DMS153 treated with DMSO at 0.1 percent for 48 hours (cell line): ENCODE measurements at regions not wholly inside any gene's neighbourhood (a gene's known extent, or its start where the extent isn't known, plus 50 kb on each side); places are given as distances from the start of the nearest gene placed in this dataset.
"Not testable (repeated sequence)": the region's sequence is repeated elsewhere in the genome, so short reads cannot be mapped to it uniquely, and the experiment has no call there.

Source experiments
- DNase-seq: peaks from one replicate; lab custom pipeline; 2025; ENCODE audit not compliant: unreplicated experiment; lab: John Stamatoyannopoulos, UW

- no peak for DNase-seq
These were observed 409.6 kb downstream of the NSUN3 start for GRCh38 chr3:94472511-94472910.

GRCh38 chr3:94481226-94481898 lies 418.5 kb downstream of the NSUN3 start:
- no peak for DNase-seq

- no peak for DNase-seq
These were observed 419.8 kb downstream of the NSUN3 start for GRCh38 chr3:94482686-94483085.

GRCh38 chr3:94483403-94483802 lies 420.5 kb downstream of the NSUN3 start:
- no peak for DNase-seq

- no peak for DNase-seq
These were observed 432.1 kb downstream of the NSUN3 start for GRCh38 chr3:94494992-94495391.

- DNase-seq, result no peak
These were observed 437.3 kb downstream of the NSUN3 start for GRCh38 chr3:94500146-94500545.

- DNase-seq, result not testable (repeated sequence)
These were observed 444.5 kb downstream of the NSUN3 start for GRCh38 chr3:94507354-94507753.

- no peak for DNase-seq
These were observed 450.0 kb downstream of the NSUN3 start for GRCh38 chr3:94512876-94513275.

- no peak for DNase-seq
These were observed 450.7 kb downstream of the NSUN3 start for GRCh38 chr3:94513600-94513999.

- no peak for DNase-seq
These were observed 453.1 kb downstream of the NSUN3 start for GRCh38 chr3:94515983-94516382.

- no peak for DNase-seq
These were observed 457.5 kb downstream of the NSUN3 start for GRCh38 chr3:94520364-94520763.

GRCh38 chr3:94522488-94522887 lies 459.6 kb downstream of the NSUN3 start:
- no peak for DNase-seq

GRCh38 chr3:94524102-94524919 lies 461.4 kb downstream of the NSUN3 start:
- DNase-seq, result no peak

- no peak for DNase-seq
These were observed 462.2 kb downstream of the NSUN3 start for GRCh38 chr3:94525043-94525442.

- no peak for DNase-seq
These were observed 467.0 kb downstream of the NSUN3 start for GRCh38 chr3:94529816-94530215.

- no peak for DNase-seq
These were observed 470.1 kb downstream of the NSUN3 start for GRCh38 chr3:94532951-94533350.

- DNase-seq, result no peak
These were observed 477.1 kb downstream of the NSUN3 start for GRCh38 chr3:94539937-94540336.

GRCh38 chr3:94543161-94543560 lies 480.3 kb downstream of the NSUN3 start:
- DNase-seq, result no peak

- no peak for DNase-seq
These were observed 481.4 kb downstream of the NSUN3 start for GRCh38 chr3:94544131-94544789.

GRCh38 chr3:94548581-94549316 lies 485.9 kb downstream of the NSUN3 start:
- DNase-seq, result no peak

- DNase-seq, result no peak
These were observed 498.2 kb downstream of the NSUN3 start for GRCh38 chr3:94561094-94561493.
